DND-41 (cell line): ENCODE measurements at regions not wholly inside any gene's neighbourhood (a gene's known extent, or its start where the extent isn't known, plus 50 kb on each side); places are given as distances from the start of the nearest gene placed in this dataset.

ENCODE experiments used
- ATAC-seq: fragments of 200-7000 bp; cut with Tn5 transposase; 3 replicates; pipeline ENCODE4 v1.9.1; 2021; ENCODE audit warnings: low read depth; ENCODE audit not compliant: insufficient read depth
- DNase-seq: peaks from one replicate; pipeline ENCODE4 v3.0.0-alpha.2; 2020
- H2AFZ ChIP-seq: 2 replicates; pipeline ENCODE4 v1.6.0; 2012; ENCODE audit warnings: low read depth, low read length
- H3K27ac ChIP-seq: 2 replicates; pipeline ENCODE4 v1.5.1; 2012; ENCODE audit warnings: low read length, inconsistent platforms
- H3K27me3 ChIP-seq: fragments of 200-600 bp; sonication (generic); 2 replicates; pipeline ENCODE4 v1.6.0; 2012; ENCODE audit warnings: low read length, mild to moderate bottlenecking, inconsistent platforms; ENCODE audit not compliant: insufficient read depth, poor library complexity
- H3K36me3 ChIP-seq: 2 replicates; pipeline ENCODE4 v1.5.1; 2012; ENCODE audit warnings: low read length, inconsistent platforms; ENCODE audit not compliant: insufficient read depth
- H3K4me1 ChIP-seq: 2 replicates; pipeline ENCODE4 v1.5.1; 2012; ENCODE audit warnings: mild to moderate bottlenecking, low read length; ENCODE audit not compliant: insufficient read depth
- H3K4me2 ChIP-seq: 2 replicates; pipeline ENCODE4 v1.6.0; 2012; ENCODE audit warnings: mild to moderate bottlenecking, moderate library complexity, low read length, inconsistent platforms; ENCODE audit not compliant: insufficient read depth
- H3K4me3 ChIP-seq, 2 experiments: fragments of 200-600 bp in 1 of 2; shearing (Covaris generic) in 1 of 2; 2 replicates each; pipeline ENCODE4 v1.5.1; 2012 to 2016; ENCODE audit warnings: inconsistent platforms in 2 of 2, low read length in 2 of 2, mild to moderate bottlenecking in 2 of 2, low read depth in 1 of 2, moderate library complexity in 1 of 2
- H3K79me2 ChIP-seq: 2 replicates; pipeline ENCODE4 v1.6.0; 2012; ENCODE audit warnings: low read length, inconsistent platforms; ENCODE audit not compliant: insufficient read depth
- H3K9ac ChIP-seq: 2 replicates; pipeline ENCODE4 v1.6.0; 2012; ENCODE audit warnings: low read depth, mild to moderate bottlenecking, inconsistent platforms, low read length, moderate library complexity
- H3K9me3 ChIP-seq: 2 replicates; pipeline ENCODE4 v1.5.1; 2012; ENCODE audit warnings: low read length, moderate library complexity, mild to moderate bottlenecking, inconsistent platforms; ENCODE audit not compliant: insufficient read depth, severe bottlenecking
- H4K20me1 ChIP-seq: 2 replicates; pipeline ENCODE4 v1.6.0; 2012; ENCODE audit warnings: low read length; ENCODE audit not compliant: insufficient read depth
- EZH2 ChIP-seq: IDR thresholded peaks from 3 replicates; pipeline ENCODE4 v1.6.1; 2012; ENCODE audit warnings: borderline replicate concordance, low read depth, mild to moderate bottlenecking, moderate library complexity, low read length, inconsistent platforms; ENCODE audit not compliant: severe bottlenecking
- TF ChIP-seq, protein P1 (sequence below): IDR thresholded peaks from 2 replicates; pipeline ENCODE4 v1.5.1; 2012; ENCODE audit warnings: borderline replicate concordance, low read length, moderate library complexity, mild to moderate bottlenecking; ENCODE audit not compliant: poor library complexity, severe bottlenecking; ENCODE audit errors: extremely low read depth

DNA sequence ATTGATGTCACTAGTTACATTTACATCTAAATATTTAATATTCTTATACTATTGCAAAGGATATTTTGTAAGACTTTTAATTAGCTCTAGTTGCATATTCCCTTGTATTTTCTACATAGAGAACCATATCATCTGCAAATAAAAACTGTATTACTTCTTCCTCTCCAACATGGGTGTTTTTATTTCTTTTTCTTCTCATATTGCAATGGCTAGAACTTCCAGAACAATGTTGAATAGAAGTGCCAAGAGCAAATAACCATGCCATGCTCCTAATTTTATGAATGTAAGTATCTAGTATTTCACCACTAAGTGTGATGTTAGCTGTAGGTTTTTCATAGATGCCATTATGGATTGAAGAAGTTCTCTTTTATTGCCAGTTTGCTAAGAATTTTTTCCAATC, 321.8 kb upstream of the NCAM1 start:
- Histone ChIP-seq H3K4me3 (no peak overlapping the region), H3K9me3 (no peaks in the 10 kb centered on the region), H3K4me2 (no peak overlapping the region), H3K36me3 (no peaks in the 10 kb centered on the region), H4K20me1 (no peaks in the 10 kb centered on the region), H2AFZ (no peak overlapping the region), H3K27me3 (no peaks in the 10 kb centered on the region), H3K79me2 (no peaks in the 10 kb centered on the region), H3K4me1 (no peaks in the 10 kb centered on the region), H3K9ac (no peak overlapping the region), H3K27ac (no peak overlapping the region)
- no peak for TF ChIP-seq EZH2
- TF ChIP-seq, protein P1, sequence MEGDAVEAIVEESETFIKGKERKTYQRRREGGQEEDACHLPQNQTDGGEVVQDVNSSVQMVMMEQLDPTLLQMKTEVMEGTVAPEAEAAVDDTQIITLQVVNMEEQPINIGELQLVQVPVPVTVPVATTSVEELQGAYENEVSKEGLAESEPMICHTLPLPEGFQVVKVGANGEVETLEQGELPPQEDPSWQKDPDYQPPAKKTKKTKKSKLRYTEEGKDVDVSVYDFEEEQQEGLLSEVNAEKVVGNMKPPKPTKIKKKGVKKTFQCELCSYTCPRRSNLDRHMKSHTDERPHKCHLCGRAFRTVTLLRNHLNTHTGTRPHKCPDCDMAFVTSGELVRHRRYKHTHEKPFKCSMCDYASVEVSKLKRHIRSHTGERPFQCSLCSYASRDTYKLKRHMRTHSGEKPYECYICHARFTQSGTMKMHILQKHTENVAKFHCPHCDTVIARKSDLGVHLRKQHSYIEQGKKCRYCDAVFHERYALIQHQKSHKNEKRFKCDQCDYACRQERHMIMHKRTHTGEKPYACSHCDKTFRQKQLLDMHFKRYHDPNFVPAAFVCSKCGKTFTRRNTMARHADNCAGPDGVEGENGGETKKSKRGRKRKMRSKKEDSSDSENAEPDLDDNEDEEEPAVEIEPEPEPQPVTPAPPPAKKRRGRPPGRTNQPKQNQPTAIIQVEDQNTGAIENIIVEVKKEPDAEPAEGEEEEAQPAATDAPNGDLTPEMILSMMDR, result no peak
- DNase-seq (no peak), ATAC-seq (no peak)

DNA sequence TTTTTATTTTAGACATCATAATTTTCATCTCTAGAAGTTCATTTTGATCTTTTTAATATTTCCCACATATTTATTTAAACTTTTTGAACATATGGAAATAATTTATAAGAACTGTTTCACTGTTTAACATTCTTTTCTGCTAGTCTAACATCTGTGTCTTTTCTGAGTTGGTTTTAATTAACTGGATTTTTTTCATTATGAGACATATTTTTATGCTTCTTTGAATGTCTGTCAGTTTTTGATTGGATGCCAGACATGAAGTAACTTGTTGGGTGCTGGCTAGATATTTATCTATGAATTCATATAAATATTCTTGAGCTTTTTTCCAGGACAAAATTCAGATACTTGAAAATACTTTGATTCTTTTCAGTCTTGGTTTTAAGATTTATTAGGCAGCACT, 317.8 kb upstream of the NCAM1 start:
- H3K4me3 ChIP-seq, result no peak overlapping the region
- no peaks in the 10 kb centered on the region for H3K9me3 ChIP-seq
- no peaks in the 10 kb centered on the region for H4K20me1 ChIP-seq
- H3K79me2 ChIP-seq, result no peaks in the 10 kb centered on the region
- H3K36me3 ChIP-seq, result no peaks in the 10 kb centered on the region
- no peak overlapping the region for H3K9ac ChIP-seq
- H3K27me3 ChIP-seq, result no peaks in the 10 kb centered on the region
- no peak overlapping the region for H2AFZ ChIP-seq
- DNase-seq (no peak), ATAC-seq (no peak)
- no peaks in the 10 kb centered on the region for H3K4me1 ChIP-seq
- no peak for TF ChIP-seq EZH2
- TF ChIP-seq, protein P1, result no peak
- H3K27ac ChIP-seq, result no peak overlapping the region
- no peak overlapping the region for H3K4me2 ChIP-seq

DNA sequence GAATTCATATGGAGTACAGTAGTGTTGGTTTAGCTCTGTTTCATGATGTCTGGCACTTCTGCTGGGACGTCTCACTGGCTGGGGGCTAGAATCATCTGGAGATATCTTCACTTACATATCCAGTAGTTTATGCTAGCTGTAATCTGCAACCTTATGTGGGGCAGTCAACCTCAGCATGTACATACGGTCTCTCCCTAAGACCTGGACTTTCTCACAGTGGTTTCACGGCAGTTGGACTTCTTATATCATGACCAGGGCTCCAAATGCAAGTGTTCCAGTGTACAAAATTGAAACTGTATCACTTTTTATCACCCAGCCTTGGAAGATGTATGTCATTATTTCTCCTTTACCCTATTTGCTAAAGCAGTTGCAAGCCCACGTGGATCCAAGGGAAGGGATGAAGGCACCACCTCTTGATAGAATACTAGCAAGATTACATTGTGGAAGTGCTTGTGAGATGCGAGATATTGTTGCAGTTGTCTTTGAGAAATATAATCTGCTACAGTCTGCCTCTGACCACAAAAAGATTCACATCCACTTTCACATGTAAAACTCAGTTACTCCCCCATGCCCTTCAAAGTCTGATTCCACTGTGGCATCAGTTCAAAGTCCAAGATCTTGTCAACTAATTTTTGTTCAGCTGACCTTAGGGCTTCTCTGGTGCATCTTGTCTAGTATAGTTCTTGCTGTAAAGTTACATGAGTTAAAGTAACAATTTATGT, 316.6 kb upstream of the NCAM1 start:
- Histone ChIP-seq H3K79me2 (no peaks in the 10 kb centered on the region), H3K36me3 (no peaks in the 10 kb centered on the region), H3K4me1 (no peaks in the 10 kb centered on the region), H4K20me1 (no peaks in the 10 kb centered on the region), H3K9me3 (no peaks in the 10 kb centered on the region), H3K4me3 (no peak overlapping the region), H3K27ac (no peak overlapping the region), H3K27me3 (no peaks in the 10 kb centered on the region), H3K4me2 (no peak overlapping the region), H3K9ac (no peak overlapping the region), H2AFZ (no peak overlapping the region)
- ATAC-seq (no peak), DNase-seq (no peak)
- TF ChIP-seq EZH2, result no peak
- TF ChIP-seq, protein P1, result no peak
